HCT116 (cell line): ENCODE measurements at regions not wholly inside any gene's neighbourhood (a gene's known extent, or its start where the extent isn't known, plus 50 kb on each side); places are given as distances from the start of the nearest gene placed in this dataset.

Source experiments
- CBX3 ChIP-seq: IDR thresholded peaks from 2 replicates; pipeline ENCODE4 v1.6.1; 2012; ENCODE audit warnings: low read depth
- CEBPB ChIP-seq: IDR thresholded peaks from 2 replicates; pipeline ENCODE4 v1.6.1; 2012; ENCODE audit warnings: low read depth
- CTCF ChIP-seq, 3 experiments: fragments of 200-600 bp in 1 of 3; sonication (generic) in 1 of 3; IDR thresholded peaks in 2 of 3; conservative IDR thresholded peaks in 1 of 3; 2 replicates each; pipeline ENCODE4 v1.5.1; 2012 to 2017; ENCODE audit warnings: low read depth in 2 of 3, low read length in 2 of 3, antibody characterized with exemption in 1 of 3, borderline replicate concordance in 1 of 3, control low read depth in 1 of 3, mild to moderate bottlenecking in 1 of 3, mixed read lengths in 1 of 3, mixed run types in 1 of 3, moderate library complexity in 1 of 3; ENCODE audit not compliant: insufficient read depth in 1 of 3
- ELF1 ChIP-seq: IDR thresholded peaks from 2 replicates; pipeline ENCODE4 v1.6.1; 2012; ENCODE audit warnings: low read depth, borderline replicate concordance
- EZH2 ChIP-seq: fragments of 200-600 bp; sonication (generic); IDR thresholded peaks from 2 replicates; pipeline ENCODE4 v1.6.1; 2017; ENCODE audit warnings: antibody characterized with exemption, mixed run types
- EZH2phosphoT487 ChIP-seq: fragments of 200-600 bp; IDR thresholded peaks from 2 replicates; pipeline ENCODE4 v1.6.1; 2018; ENCODE audit warnings: antibody characterized with exemption, borderline replicate concordance
- FOSL1 ChIP-seq: IDR thresholded peaks from 2 replicates; pipeline ENCODE4 v1.6.1; 2012; ENCODE audit warnings: low read depth
- MAX ChIP-seq: IDR thresholded peaks from 2 replicates; pipeline ENCODE4 v1.6.1; 2012
- POLR2A ChIP-seq: IDR thresholded peaks from 2 replicates; pipeline ENCODE4 v1.7.0; 2011; ENCODE audit warnings: borderline replicate concordance; ENCODE audit not compliant: insufficient read depth, insufficient read length; ENCODE audit errors: extremely low read depth
- POLR2AphosphoS5 ChIP-seq: IDR thresholded peaks from 2 replicates; pipeline ENCODE4 v1.6.1; 2011; ENCODE audit warnings: mild to moderate bottlenecking, low read depth, low read length, moderate library complexity
- RAD21 ChIP-seq: IDR thresholded peaks from 2 replicates; pipeline ENCODE4 v1.6.1; 2012; ENCODE audit warnings: low read depth, mild to moderate bottlenecking
- REST ChIP-seq: IDR thresholded peaks from 2 replicates; pipeline ENCODE4 v1.6.1; 2012; ENCODE audit warnings: low read depth
- SIN3A ChIP-seq: IDR thresholded peaks from 2 replicates; pipeline ENCODE4 v1.6.1; 2012; ENCODE audit warnings: low read depth

GRCh38 chr3:182524711-182525401 is 268.4 kb upstream of the ATP11B start:
- no peak for TF ChIP-seq POLR2A
- TF ChIP-seq CTCF (IDR thresholded peaks at IDR 0.05 in 2 of 3, conservative IDR thresholded peaks at IDR 0.05 in 1 of 3; ENCODE audit: borderline replicate concordance in 1 of 3, insufficient read depth in 1 of 3, low read depth in 2 of 3, low read length in 2 of 3) = no peak
- TF ChIP-seq POLR2AphosphoS5 = no peak
- no peak for TF ChIP-seq CBX3
- TF ChIP-seq MAX = no peak
- TF ChIP-seq CEBPB = no peak
- no peak for TF ChIP-seq EZH2phosphoT487
- TF ChIP-seq REST = no peak
- no peak for TF ChIP-seq RAD21
- no peak for TF ChIP-seq FOSL1
- TF ChIP-seq SIN3A = no peak
- TF ChIP-seq ELF1 = no peak
- no peak for TF ChIP-seq EZH2
